GM18870 (cell line): ENCODE measurements at regions not wholly inside any gene's neighbourhood (a gene's known extent, or its start where the extent isn't known, plus 50 kb on each side); places are given as distances from the start of the nearest gene placed in this dataset.
"Not testable (repeated sequence)": the region's sequence is repeated elsewhere in the genome, so short reads cannot be mapped to it uniquely, and the experiment has no call there.

ENCODE experiments used
- ATAC-seq: cut with Tn5 transposase; IDR thresholded peaks from one replicate; pipeline ENCODE4 v1.9.1; 2021; ENCODE audit warnings: moderate library complexity; ENCODE audit not compliant: unreplicated experiment

GRCh38 chr14:55766071-55766470 lies 186.1 kb downstream of the KTN1 start:
- ATAC-seq = no peak

- ATAC-seq = no peak
Measured at GRCh38 chr14:55767286-55767685, 187.3 kb downstream of the KTN1 start.

- no peak for ATAC-seq
Measured at GRCh38 chr14:55769877-55770276, 189.9 kb downstream of the KTN1 start.

GRCh38 chr14:55771242-55771981 lies 191.4 kb downstream of the KTN1 start:
- ATAC-seq = no peak

GRCh38 chr14:55772486-55772885 lies 192.5 kb downstream of the KTN1 start:
- ATAC-seq = no peak

GRCh38 chr14:55773312-55773711 lies 193.3 kb downstream of the KTN1 start:
- ATAC-seq = no peak

GRCh38 chr14:55773984-55774545 lies 194.1 kb downstream of the KTN1 start:
- ATAC-seq = no peak

GRCh38 chr14:55777877-55778276 lies 197.9 kb downstream of the KTN1 start:
- no peak for ATAC-seq

- no peak for ATAC-seq
Measured at GRCh38 chr14:55780156-55780946, 200.3 kb downstream of the KTN1 start.

- no peak for ATAC-seq
Measured at GRCh38 chr14:55781046-55781445, 201.0 kb downstream of the KTN1 start.

GRCh38 chr14:55782166-55782565 lies 202.2 kb downstream of the KTN1 start:
- no peak for ATAC-seq

- no peak for ATAC-seq
Measured at GRCh38 chr14:55789406-55789805, 209.4 kb downstream of the KTN1 start.

- no peak for ATAC-seq
Measured at GRCh38 chr14:55794655-55795595, 214.9 kb downstream of the KTN1 start.

GRCh38 chr14:55796513-55796912 lies 216.5 kb downstream of the KTN1 start:
- not testable (repeated sequence) for ATAC-seq

- ATAC-seq = no peak
Measured at GRCh38 chr14:55798406-55798805, 218.4 kb downstream of the KTN1 start.

GRCh38 chr14:55799508-55800095 lies 219.6 kb downstream of the KTN1 start:
- ATAC-seq = no peak

- ATAC-seq = no peak
Measured at GRCh38 chr14:55800156-55800785, 220.3 kb downstream of the KTN1 start.

- ATAC-seq = no peak
Measured at GRCh38 chr14:55801121-55801520, 221.1 kb downstream of the KTN1 start.

- no peak for ATAC-seq
Measured at GRCh38 chr14:55802986-55803872, 223.2 kb downstream of the KTN1 start.
